GM10266 (cell line): ENCODE measurements at regions not wholly inside any gene's neighbourhood (a gene's known extent, or its start where the extent isn't known, plus 50 kb on each side); places are given as distances from the start of the nearest gene placed in this dataset.

Source experiments
- DNase-seq: peaks from one replicate; pipeline ENCODE4 v3.0.0; 2012; ENCODE audit errors: extremely low spot score
- TF ChIP-seq, protein P1 (sequence below): IDR thresholded peaks from 2 replicates; pipeline ENCODE4 v1.5.1; 2012; ENCODE audit warnings: mild to moderate bottlenecking, low read depth; ENCODE audit not compliant: control insufficient read depth, insufficient read depth; ENCODE audit errors: missing control alignments

DNA sequence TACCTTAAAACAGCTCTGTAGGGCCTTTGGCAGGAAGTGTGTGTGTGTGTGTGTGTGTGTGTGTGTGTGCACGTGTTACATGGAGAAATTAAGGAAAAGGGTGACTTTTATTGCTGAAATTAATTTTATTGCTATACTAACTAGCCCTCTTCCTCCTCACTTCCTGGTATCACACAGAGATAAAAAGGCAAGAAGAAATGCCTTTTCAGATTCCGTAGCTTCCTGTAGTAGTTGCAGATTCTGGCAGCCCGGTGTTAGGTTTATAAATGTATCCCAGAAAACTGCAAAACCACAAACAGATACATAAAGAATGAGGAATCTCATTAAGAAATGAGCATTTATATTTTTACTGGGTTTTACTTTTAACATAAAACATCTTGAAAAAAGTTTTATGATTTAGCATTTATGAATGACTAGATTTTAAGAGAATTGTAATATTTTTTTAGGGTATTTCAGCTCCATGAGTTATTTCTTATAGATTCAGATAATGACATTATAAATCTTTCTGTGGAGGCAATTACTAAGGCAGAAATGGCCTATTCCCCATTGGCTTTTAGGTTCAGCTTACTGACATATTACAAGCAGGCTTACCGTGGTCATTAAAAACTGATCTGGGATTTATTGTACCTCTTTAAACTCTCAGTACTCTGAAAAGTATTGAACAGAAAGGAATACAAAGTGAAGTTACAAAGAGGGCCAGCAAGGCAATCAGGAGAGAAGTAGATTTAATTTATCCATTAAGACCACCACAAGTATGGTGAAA lies 249.1 kb upstream of the TSHZ2 start:
- TF ChIP-seq, protein P1, sequence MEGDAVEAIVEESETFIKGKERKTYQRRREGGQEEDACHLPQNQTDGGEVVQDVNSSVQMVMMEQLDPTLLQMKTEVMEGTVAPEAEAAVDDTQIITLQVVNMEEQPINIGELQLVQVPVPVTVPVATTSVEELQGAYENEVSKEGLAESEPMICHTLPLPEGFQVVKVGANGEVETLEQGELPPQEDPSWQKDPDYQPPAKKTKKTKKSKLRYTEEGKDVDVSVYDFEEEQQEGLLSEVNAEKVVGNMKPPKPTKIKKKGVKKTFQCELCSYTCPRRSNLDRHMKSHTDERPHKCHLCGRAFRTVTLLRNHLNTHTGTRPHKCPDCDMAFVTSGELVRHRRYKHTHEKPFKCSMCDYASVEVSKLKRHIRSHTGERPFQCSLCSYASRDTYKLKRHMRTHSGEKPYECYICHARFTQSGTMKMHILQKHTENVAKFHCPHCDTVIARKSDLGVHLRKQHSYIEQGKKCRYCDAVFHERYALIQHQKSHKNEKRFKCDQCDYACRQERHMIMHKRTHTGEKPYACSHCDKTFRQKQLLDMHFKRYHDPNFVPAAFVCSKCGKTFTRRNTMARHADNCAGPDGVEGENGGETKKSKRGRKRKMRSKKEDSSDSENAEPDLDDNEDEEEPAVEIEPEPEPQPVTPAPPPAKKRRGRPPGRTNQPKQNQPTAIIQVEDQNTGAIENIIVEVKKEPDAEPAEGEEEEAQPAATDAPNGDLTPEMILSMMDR = no peak
- no peak for DNase-seq

DNA sequence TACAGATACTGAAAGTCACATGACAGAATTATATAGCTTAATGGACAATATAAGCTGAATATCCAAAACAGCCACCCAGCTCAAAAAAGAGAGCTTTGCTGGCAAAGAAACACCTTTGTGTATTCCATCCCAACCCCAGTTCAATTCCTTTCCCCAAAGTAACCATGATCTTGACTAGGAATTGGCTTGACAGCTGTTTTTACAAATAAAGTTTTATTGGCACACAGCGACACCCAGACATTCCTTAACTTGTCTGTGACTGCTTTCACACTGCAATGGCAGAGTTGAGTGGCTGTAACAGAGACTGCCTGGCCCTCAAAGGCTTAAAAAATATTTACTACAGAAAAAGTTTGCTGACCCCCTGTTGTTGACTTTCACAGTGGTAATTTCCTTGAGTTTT lies 264.0 kb upstream of the TSHZ2 start:
- TF ChIP-seq, protein P1 = no peak
- no peak for DNase-seq

DNA sequence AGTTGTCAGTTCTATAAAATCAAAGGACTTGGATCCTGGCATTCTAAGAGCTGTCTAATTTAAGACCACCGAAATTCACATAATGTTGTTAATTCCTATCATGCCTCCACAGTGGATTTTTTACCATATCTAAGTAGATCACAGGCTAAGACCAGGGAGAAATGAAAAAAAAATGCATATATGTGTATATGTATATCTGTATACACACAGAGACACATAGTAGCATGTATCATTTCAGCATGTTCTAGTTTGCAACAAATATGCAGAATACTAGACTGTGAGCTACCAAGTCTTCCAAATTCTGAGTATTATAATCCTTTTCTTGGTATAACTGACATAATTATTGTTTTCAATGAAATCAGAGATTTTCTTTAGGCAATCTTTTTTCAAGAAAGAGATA lies 267.6 kb upstream of the TSHZ2 start:
- DNase-seq = no peak
- TF ChIP-seq, protein P1 = no peak

DNA sequence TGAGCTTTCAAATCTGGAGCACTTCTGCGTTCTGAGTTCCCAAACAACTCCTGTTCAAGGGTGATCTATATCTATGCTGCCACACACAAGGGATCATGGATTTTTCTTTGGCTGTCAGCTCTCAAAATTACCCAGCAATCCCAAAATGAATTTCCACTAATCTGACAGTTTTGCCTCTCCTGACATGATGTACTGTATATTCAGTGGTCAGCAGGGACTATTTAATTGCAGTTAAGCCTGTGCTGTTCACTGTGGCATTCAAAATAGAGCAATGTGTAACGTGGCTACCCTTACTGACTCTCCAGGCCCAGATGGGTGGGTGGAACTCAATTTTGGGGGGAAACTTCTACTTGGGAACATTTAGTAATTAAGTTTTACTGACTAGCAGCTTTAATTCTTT lies 283.8 kb upstream of the TSHZ2 start:
- DNase-seq = no peak
- TF ChIP-seq, protein P1 = no peak

DNA sequence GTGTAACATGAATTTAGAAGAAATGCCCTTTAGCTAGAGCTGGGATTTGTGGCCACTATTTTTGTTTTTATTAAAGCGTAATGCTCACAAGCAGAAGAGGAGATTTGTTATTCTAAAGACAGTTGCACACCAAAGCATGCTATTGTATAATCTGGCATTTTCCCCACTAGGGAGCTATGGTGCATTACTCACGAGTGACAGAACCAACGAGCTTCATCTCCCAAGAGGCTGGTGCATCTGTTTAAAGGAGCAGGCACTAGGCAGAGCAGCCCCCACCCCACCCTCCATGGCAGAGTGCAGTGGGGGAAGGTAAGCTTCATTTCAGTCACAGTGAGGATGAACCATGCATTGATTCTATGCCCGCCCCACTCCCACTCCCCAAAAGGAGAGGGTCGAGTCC lies 287.3 kb upstream of the TSHZ2 start:
- DNase-seq = no peak
- TF ChIP-seq, protein P1 = no peak

DNA sequence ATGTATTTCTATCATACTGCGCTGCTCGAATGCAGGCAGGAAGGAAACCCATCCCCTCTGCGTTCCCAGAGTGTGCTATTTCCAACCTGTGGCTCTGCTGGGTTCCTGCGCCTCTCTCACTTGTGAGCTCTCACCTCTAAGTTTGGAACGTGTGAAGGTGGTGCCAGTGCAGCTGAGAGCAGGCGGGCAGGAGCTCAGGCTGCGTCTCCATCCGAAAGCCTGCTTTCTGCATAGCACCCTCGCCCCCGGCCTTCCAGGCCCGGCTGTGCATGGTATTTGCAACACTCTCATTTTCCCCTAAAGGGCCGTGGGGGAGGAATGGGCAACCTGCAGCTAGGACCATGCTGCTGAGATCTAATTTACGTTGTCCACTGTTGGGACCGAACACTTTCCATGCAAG lies 288.0 kb upstream of the TSHZ2 start:
- DNase-seq = no peak
- TF ChIP-seq, protein P1 = no peak

DNA sequence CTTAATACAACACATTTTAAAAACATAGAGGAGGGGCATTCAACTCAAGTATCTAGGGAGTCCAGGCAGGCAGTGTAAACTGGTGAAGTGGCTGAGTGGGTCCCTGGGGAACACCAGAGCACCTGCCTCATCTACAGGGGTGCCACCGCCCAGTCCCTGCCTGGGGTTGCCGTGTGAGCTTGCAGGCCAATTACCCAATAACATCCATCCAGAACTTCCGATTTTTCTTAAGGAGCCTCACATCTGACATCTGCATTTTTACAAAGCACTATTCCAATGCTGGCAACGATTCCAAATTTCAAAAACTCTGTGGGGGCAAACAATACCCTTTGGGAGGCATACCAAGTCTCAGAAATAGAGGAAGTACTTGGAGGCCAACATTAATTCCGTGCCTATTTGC lies 288.4 kb upstream of the TSHZ2 start:
- no peak for DNase-seq

More for the DNA sequence above, 288.4 kb upstream of the TSHZ2 start:
- TF ChIP-seq, protein P1 = no peak
